ENCODE measurements at regions not wholly inside any gene's neighbourhood (a gene's known extent, or its start where the extent isn't known, plus 50 kb on each side); places are given as distances from the start of the nearest gene placed in this dataset.

GRCh38 chrX:106220177-106220576 lies 52.1 kb downstream of the PWWP3B start:
- DNase-seq = peak; percentile 17
- Histone ChIP-seq H3K27me3 (ENCODE audit: low read length) (no peaks in the 10 kb centered on the region), H3K4me3 (ENCODE audit: low read length) (no peak overlapping the region), H3K4me1 (ENCODE audit: insufficient read depth, low read length) (no peaks in the 10 kb centered on the region), H3F3A (ENCODE audit: low read length, unreplicated experiment) (no peaks in the 10 kb centered on the region), H3K9me2 (replicated peaks; ENCODE audit: low read length) (no peaks in the 10 kb centered on the region), H3K36me3 (ENCODE audit: low read depth, low read length) (no peaks in the 10 kb centered on the region), H4K20me1 (ENCODE audit: low read length) (no peaks in the 10 kb centered on the region), H3K9me3 (ENCODE audit: low read length) (no peaks in the 10 kb centered on the region), H2AFZ (ENCODE audit: low read length) (no peak overlapping the region), H3K4me2 (ENCODE audit: low read length) (no peak overlapping the region), H3K9ac (ENCODE audit: low read length) (no peak overlapping the region), H3K27ac (ENCODE audit: low read length) (no peak overlapping the region), H3K79me2 (ENCODE audit: low read length) (no peaks in the 10 kb centered on the region)
- TF ChIP-seq EZH2phosphoT487 (IDR thresholded peaks at IDR 0.05; ENCODE audit: borderline replicate concordance, low read length) = no peak
- TF ChIP-seq, protein P1, sequence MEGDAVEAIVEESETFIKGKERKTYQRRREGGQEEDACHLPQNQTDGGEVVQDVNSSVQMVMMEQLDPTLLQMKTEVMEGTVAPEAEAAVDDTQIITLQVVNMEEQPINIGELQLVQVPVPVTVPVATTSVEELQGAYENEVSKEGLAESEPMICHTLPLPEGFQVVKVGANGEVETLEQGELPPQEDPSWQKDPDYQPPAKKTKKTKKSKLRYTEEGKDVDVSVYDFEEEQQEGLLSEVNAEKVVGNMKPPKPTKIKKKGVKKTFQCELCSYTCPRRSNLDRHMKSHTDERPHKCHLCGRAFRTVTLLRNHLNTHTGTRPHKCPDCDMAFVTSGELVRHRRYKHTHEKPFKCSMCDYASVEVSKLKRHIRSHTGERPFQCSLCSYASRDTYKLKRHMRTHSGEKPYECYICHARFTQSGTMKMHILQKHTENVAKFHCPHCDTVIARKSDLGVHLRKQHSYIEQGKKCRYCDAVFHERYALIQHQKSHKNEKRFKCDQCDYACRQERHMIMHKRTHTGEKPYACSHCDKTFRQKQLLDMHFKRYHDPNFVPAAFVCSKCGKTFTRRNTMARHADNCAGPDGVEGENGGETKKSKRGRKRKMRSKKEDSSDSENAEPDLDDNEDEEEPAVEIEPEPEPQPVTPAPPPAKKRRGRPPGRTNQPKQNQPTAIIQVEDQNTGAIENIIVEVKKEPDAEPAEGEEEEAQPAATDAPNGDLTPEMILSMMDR (conservative IDR thresholded peaks at IDR 0.05; ENCODE audit: low read depth, low read length) = peak; percentile 63
- no peak for TF ChIP-seq EZH2 (IDR thresholded peaks at IDR 0.05; ENCODE audit: low read length, unreplicated experiment)
- ChIA-PET CTCF (no interaction called here), POLR2A (ENCODE audit: unreplicated experiment) (no interaction called here)
- BruUV-seq (replicated peaks) = no TSS peak
- ATAC-seq = no peak
- intact Hi-C loops (cut with micrococcal nuclease) = no loop called here

- ATAC-seq (no peak), DNase-seq (peak; percentile 11)
- no peaks in the 10 kb centered on the region for H3K79me2 ChIP-seq (ENCODE audit: low read length)
- no peaks in the 10 kb centered on the region for H3K27me3 ChIP-seq (ENCODE audit: low read length)
- no peak overlapping the region for H3K9ac ChIP-seq (ENCODE audit: low read length)
- H3K9me2 ChIP-seq (replicated peaks; ENCODE audit: low read length) = no peaks in the 10 kb centered on the region
- H3K4me1 ChIP-seq (ENCODE audit: insufficient read depth, low read length) = peaks cover 12% of the 10 kb centered on the region
- no peaks in the 10 kb centered on the region for H3F3A ChIP-seq (ENCODE audit: low read length, unreplicated experiment)
- H3K27ac ChIP-seq (ENCODE audit: low read length) = no peak overlapping the region
- H3K9me3 ChIP-seq (ENCODE audit: low read length) = no peaks in the 10 kb centered on the region
- H4K20me1 ChIP-seq (ENCODE audit: low read length) = no peaks in the 10 kb centered on the region
- BruUV-seq (replicated peaks) = no TSS peak
- CTCF ChIA-PET = no interaction called here
- TF ChIP-seq EZH2 (IDR thresholded peaks at IDR 0.05; ENCODE audit: low read length, unreplicated experiment) (no peak), EZH2phosphoT487 (IDR thresholded peaks at IDR 0.05; ENCODE audit: borderline replicate concordance, low read length) (no peak)
- TF ChIP-seq, protein P1 (conservative IDR thresholded peaks at IDR 0.05; ENCODE audit: low read depth, low read length) = no peak
- intact Hi-C loops (cut with micrococcal nuclease) = no loop called here
- H2AFZ ChIP-seq (ENCODE audit: low read length) = no peak overlapping the region
- no peak overlapping the region for H3K4me2 ChIP-seq (ENCODE audit: low read length)
- H3K4me3 ChIP-seq (ENCODE audit: low read length) = no peak overlapping the region
- POLR2A ChIA-PET (ENCODE audit: unreplicated experiment) = no interaction called here
- no peaks in the 10 kb centered on the region for H3K36me3 ChIP-seq (ENCODE audit: low read depth, low read length)
Measured at GRCh38 chrX:106243376-106243775, 75.3 kb downstream of the PWWP3B start.

DNA sequence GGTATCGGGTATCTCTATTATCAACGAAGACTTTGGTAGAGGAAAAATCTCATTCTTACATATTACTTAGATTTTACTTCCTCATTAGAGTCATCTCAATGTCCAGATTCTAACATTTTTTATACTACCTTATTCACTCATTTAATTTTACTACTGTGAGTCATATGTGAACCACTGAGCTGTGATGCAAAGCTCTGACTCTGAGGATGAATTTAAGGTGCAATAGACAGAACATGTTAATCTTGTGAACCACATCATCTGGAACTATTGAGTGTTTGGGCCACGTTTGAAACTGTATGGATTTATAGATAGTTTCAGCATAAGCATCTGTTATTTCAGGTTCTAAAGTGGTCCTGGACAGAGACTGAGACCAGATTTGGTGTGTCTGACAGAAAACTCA lies 78.4 kb downstream of the PWWP3B start:
- Histone ChIP-seq H3K36me3 (ENCODE audit: low read depth, low read length) (no peaks in the 10 kb centered on the region), H3K4me3 (ENCODE audit: low read length) (no peak overlapping the region), H3K79me2 (ENCODE audit: low read length) (no peaks in the 10 kb centered on the region), H3K27me3 (ENCODE audit: low read length) (no peaks in the 10 kb centered on the region), H3K9me2 (replicated peaks; ENCODE audit: low read length) (no peaks in the 10 kb centered on the region), H3K9me3 (ENCODE audit: low read length) (no peaks in the 10 kb centered on the region), H3K4me1 (ENCODE audit: insufficient read depth, low read length) (peaks cover 12% of the 10 kb centered on the region), H4K20me1 (ENCODE audit: low read length) (no peaks in the 10 kb centered on the region), H3K27ac (ENCODE audit: low read length) (peak overlapping the region; percentile 51), H3K9ac (ENCODE audit: low read length) (no peak overlapping the region), H3F3A (ENCODE audit: low read length, unreplicated experiment) (no peaks in the 10 kb centered on the region), H3K4me2 (ENCODE audit: low read length) (0 out of 2 replicates have a peak overlapping the region, but pooled peaks have one; percentile 15), H2AFZ (ENCODE audit: low read length) (no peak overlapping the region)
- ATAC-seq (peak; percentile 80), DNase-seq (peak; percentile 53)
- TF ChIP-seq EZH2phosphoT487 (IDR thresholded peaks at IDR 0.05; ENCODE audit: borderline replicate concordance, low read length) = no peak
- no peak for TF ChIP-seq EZH2 (IDR thresholded peaks at IDR 0.05; ENCODE audit: low read length, unreplicated experiment)
- TF ChIP-seq, protein P1 (conservative IDR thresholded peaks at IDR 0.05; ENCODE audit: low read depth, low read length) = no peak
- no TSS peak for BruUV-seq (replicated peaks)
- ChIA-PET CTCF (no interaction called here), POLR2A (ENCODE audit: unreplicated experiment) (no interaction called here)
- intact Hi-C loops (cut with micrococcal nuclease) = no loop called here

Data from PC-3 (cell line).